22Rv1 (cell line): ENCODE measurements at regions not wholly inside any gene's neighbourhood (a gene's known extent, or its start where the extent isn't known, plus 50 kb on each side); places are given as distances from the start of the nearest gene placed in this dataset.

Experiments used
- ZFX ChIP-seq: fragments of 450-650 bp; IDR thresholded peaks from 2 replicates; pipeline ENCODE4 v1.6.1; 2017; ENCODE audit warnings: antibody characterized with exemption, borderline replicate concordance
- TF ChIP-seq, protein P1 (sequence below): fragments of 450-650 bp; IDR thresholded peaks from 2 replicates; pipeline ENCODE4 v1.5.1; 2017; ENCODE audit warnings: mild to moderate bottlenecking

GRCh38 chr7:148515237-148515636 lies 75.3 kb upstream of the C7orf33 start:
- TF ChIP-seq, protein P1, sequence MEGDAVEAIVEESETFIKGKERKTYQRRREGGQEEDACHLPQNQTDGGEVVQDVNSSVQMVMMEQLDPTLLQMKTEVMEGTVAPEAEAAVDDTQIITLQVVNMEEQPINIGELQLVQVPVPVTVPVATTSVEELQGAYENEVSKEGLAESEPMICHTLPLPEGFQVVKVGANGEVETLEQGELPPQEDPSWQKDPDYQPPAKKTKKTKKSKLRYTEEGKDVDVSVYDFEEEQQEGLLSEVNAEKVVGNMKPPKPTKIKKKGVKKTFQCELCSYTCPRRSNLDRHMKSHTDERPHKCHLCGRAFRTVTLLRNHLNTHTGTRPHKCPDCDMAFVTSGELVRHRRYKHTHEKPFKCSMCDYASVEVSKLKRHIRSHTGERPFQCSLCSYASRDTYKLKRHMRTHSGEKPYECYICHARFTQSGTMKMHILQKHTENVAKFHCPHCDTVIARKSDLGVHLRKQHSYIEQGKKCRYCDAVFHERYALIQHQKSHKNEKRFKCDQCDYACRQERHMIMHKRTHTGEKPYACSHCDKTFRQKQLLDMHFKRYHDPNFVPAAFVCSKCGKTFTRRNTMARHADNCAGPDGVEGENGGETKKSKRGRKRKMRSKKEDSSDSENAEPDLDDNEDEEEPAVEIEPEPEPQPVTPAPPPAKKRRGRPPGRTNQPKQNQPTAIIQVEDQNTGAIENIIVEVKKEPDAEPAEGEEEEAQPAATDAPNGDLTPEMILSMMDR = no peak
- TF ChIP-seq ZFX = no peak
